ENCODE measurements at regions not wholly inside any gene's neighbourhood (a gene's known extent, or its start where the extent isn't known, plus 50 kb on each side); places are given as distances from the start of the nearest gene placed in this dataset.

GRCh38 chr18:50466634-50467033, 91.8 kb downstream of the SKA1 start:
- FAIRE-seq (no peak), DNase-seq (ENCODE audit: low read depth) (peak; percentile 57)
- no peaks in the 10 kb centered on the region for H3K36me3 ChIP-seq (ENCODE audit: control insufficient read depth, insufficient read depth, low read length)
- peaks cover 2% of the 10 kb centered on the region for H3K27me3 ChIP-seq (ENCODE audit: control insufficient read depth, insufficient read depth, low read length)
- TF ChIP-seq, protein P1, sequence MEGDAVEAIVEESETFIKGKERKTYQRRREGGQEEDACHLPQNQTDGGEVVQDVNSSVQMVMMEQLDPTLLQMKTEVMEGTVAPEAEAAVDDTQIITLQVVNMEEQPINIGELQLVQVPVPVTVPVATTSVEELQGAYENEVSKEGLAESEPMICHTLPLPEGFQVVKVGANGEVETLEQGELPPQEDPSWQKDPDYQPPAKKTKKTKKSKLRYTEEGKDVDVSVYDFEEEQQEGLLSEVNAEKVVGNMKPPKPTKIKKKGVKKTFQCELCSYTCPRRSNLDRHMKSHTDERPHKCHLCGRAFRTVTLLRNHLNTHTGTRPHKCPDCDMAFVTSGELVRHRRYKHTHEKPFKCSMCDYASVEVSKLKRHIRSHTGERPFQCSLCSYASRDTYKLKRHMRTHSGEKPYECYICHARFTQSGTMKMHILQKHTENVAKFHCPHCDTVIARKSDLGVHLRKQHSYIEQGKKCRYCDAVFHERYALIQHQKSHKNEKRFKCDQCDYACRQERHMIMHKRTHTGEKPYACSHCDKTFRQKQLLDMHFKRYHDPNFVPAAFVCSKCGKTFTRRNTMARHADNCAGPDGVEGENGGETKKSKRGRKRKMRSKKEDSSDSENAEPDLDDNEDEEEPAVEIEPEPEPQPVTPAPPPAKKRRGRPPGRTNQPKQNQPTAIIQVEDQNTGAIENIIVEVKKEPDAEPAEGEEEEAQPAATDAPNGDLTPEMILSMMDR (IDR thresholded peaks at IDR 0.05; ENCODE audit: insufficient read depth, low read length, severe bottlenecking): no peak
- H3K4me3 ChIP-seq (ENCODE audit: low read depth, low read length): no peak overlapping the region

GRCh38 chr18:50468807-50469206, 91.1 kb upstream of the MAPK4 start:
- no peak overlapping the region for H3K4me3 ChIP-seq (ENCODE audit: low read depth, low read length)
- peaks cover 7% of the 10 kb centered on the region for H3K27me3 ChIP-seq (ENCODE audit: control insufficient read depth, insufficient read depth, low read length)
- FAIRE-seq: no peak
- TF ChIP-seq, protein P1 (IDR thresholded peaks at IDR 0.05; ENCODE audit: insufficient read depth, low read length, severe bottlenecking): no peak
- no peaks in the 10 kb centered on the region for H3K36me3 ChIP-seq (ENCODE audit: control insufficient read depth, insufficient read depth, low read length)
- DNase-seq (ENCODE audit: low read depth): no peak

- H3K36me3 ChIP-seq (ENCODE audit: control insufficient read depth, insufficient read depth, low read length): no peaks in the 10 kb centered on the region
- TF ChIP-seq, protein P1 (IDR thresholded peaks at IDR 0.05; ENCODE audit: insufficient read depth, low read length, severe bottlenecking): no peak
- no peak overlapping the region for H3K4me3 ChIP-seq (ENCODE audit: low read depth, low read length)
- DNase-seq (ENCODE audit: low read depth) (no peak), FAIRE-seq (no peak)
- peaks cover 12% of the 10 kb centered on the region for H3K27me3 ChIP-seq (ENCODE audit: control insufficient read depth, insufficient read depth, low read length)
Observed at GRCh38 chr18:50469380-50469781, 90.5 kb upstream of the MAPK4 start.

- no peaks in the 10 kb centered on the region for H3K36me3 ChIP-seq (ENCODE audit: control insufficient read depth, insufficient read depth, low read length)
- peaks cover 17% of the 10 kb centered on the region for H3K27me3 ChIP-seq (ENCODE audit: control insufficient read depth, insufficient read depth, low read length)
- FAIRE-seq (no peak), DNase-seq (ENCODE audit: low read depth) (no peak)
- H3K4me3 ChIP-seq (ENCODE audit: low read depth, low read length): no peak overlapping the region
- TF ChIP-seq, protein P1 (IDR thresholded peaks at IDR 0.05; ENCODE audit: insufficient read depth, low read length, severe bottlenecking): no peak
Observed at GRCh38 chr18:50472941-50473340, 86.9 kb upstream of the MAPK4 start.

GRCh38 chr18:50473881-50474280, 86.0 kb upstream of the MAPK4 start:
- no peaks in the 10 kb centered on the region for H3K36me3 ChIP-seq (ENCODE audit: control insufficient read depth, insufficient read depth, low read length)
- no peak for FAIRE-seq
- no peak overlapping the region for H3K4me3 ChIP-seq (ENCODE audit: low read depth, low read length)
- DNase-seq (ENCODE audit: low read depth): no peak
- TF ChIP-seq, protein P1 (IDR thresholded peaks at IDR 0.05; ENCODE audit: insufficient read depth, low read length, severe bottlenecking): no peak
- H3K27me3 ChIP-seq (ENCODE audit: control insufficient read depth, insufficient read depth, low read length): peaks cover 17% of the 10 kb centered on the region

DNA sequence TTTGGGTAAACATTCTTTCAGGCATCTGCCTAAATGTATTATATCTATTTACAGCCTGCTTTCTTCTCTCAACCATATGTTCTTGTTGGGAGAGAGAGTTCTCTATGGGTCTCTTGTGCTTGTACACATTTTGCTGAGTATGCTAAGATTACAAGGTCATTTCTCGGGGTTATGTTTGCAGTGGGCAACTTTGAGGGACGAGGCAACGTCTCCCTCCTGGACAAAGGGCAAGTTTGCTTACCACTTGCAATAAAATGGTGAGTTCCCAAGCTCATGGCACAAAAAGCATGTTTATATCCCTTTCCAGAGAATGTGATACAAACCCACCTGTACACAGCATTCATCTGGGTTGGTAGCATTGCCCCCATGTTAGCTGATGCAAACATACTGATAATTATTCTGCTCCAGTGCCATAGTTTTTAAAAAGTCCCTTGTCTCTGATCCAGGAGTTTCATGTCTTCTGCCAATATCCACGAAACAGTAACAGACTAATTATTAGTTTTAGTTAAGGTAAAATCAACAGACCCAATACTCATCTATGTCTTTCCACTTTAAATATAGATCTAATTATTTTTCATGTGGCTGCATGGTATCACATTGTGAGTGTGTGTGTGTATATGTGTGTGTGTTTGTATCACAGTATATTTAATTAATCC, 84.2 kb upstream of the MAPK4 start:
- H3K36me3 ChIP-seq (ENCODE audit: control insufficient read depth, insufficient read depth, low read length): no peaks in the 10 kb centered on the region
- H3K27me3 ChIP-seq (ENCODE audit: control insufficient read depth, insufficient read depth, low read length): peaks cover 17% of the 10 kb centered on the region
- FAIRE-seq: no peak
- TF ChIP-seq, protein P1 (IDR thresholded peaks at IDR 0.05; ENCODE audit: insufficient read depth, low read length, severe bottlenecking): no peak
- DNase-seq (ENCODE audit: low read depth): no peak
- no peak overlapping the region for H3K4me3 ChIP-seq (ENCODE audit: low read depth, low read length)
